Parathyroid adenoma (tissue), 2 donors: ENCODE measurements at regions not wholly inside any gene's neighbourhood (a gene's known extent, or its start where the extent isn't known, plus 50 kb on each side); places are given as distances from the start of the nearest gene placed in this dataset.

Experiments
- H2AFZ ChIP-seq: fragments of 300-600 bp; sonication (generic); one replicate; pipeline ENCODE4 v1.7.0; 2017; ENCODE audit warnings: antibody characterized with exemption, mild to moderate bottlenecking
- H3K27ac ChIP-seq: fragments of 300-600 bp; sonication (generic); one replicate; pipeline ENCODE4 v1.7.0; 2017
- H3K27me3 ChIP-seq: fragments of 300-600 bp; sonication (generic); one replicate; pipeline ENCODE4 v1.7.0; 2017; ENCODE audit warnings: low read length; ENCODE audit not compliant: control insufficient read depth, insufficient read depth
- H3K36me3 ChIP-seq: fragments of 300-600 bp; sonication (generic); one replicate; pipeline ENCODE4 v1.7.0; 2017; ENCODE audit warnings: low read length; ENCODE audit not compliant: control insufficient read depth, insufficient read depth
- H3K4me1 ChIP-seq: fragments of 300-600 bp; sonication (generic); one replicate; pipeline ENCODE4 v1.7.0; 2017; ENCODE audit warnings: control low read depth
- H3K4me2 ChIP-seq: fragments of 300-600 bp; sonication (generic); one replicate; pipeline ENCODE4 v1.7.0; 2017; ENCODE audit warnings: low read length
- H3K4me3 ChIP-seq: fragments of 300-600 bp; sonication (generic); one replicate; pipeline ENCODE4 v1.7.0; 2017; ENCODE audit warnings: low read depth, low read length
- H3K79me2 ChIP-seq: fragments of 300-600 bp; sonication (generic); one replicate; pipeline ENCODE4 v1.7.0; 2017; ENCODE audit warnings: control low read depth
- H3K9ac ChIP-seq: fragments of 300-600 bp; sonication (generic); one replicate; pipeline ENCODE4 v1.7.0; 2017; ENCODE audit warnings: mild to moderate bottlenecking
- H3K9me3 ChIP-seq: fragments of 300-600 bp; sonication (generic); one replicate; pipeline ENCODE4 v1.7.0; 2017; ENCODE audit warnings: low read length; ENCODE audit not compliant: control insufficient read depth
- TF ChIP-seq, protein P1 (sequence below): fragments of 300-600 bp; sonication (generic); IDR thresholded peaks from one replicate; pipeline ENCODE4 v1.7.0; 2017; ENCODE audit warnings: antibody characterized with exemption, mild to moderate bottlenecking
- donor health status: primary hyperparathyroidism.

- Histone ChIP-seq H3K4me2 (no peak overlapping the region), H3K79me2 (no peaks in the 10 kb centered on the region), H3K27ac (no peak overlapping the region), H2AFZ (no peak overlapping the region), H3K4me3 (no peak overlapping the region), H3K9me3 (no peaks in the 10 kb centered on the region), H3K9ac (no peak overlapping the region), H3K27me3 (no peaks in the 10 kb centered on the region), H3K36me3 (no peaks in the 10 kb centered on the region), H3K4me1 (no peaks in the 10 kb centered on the region)
- TF ChIP-seq, protein P1, sequence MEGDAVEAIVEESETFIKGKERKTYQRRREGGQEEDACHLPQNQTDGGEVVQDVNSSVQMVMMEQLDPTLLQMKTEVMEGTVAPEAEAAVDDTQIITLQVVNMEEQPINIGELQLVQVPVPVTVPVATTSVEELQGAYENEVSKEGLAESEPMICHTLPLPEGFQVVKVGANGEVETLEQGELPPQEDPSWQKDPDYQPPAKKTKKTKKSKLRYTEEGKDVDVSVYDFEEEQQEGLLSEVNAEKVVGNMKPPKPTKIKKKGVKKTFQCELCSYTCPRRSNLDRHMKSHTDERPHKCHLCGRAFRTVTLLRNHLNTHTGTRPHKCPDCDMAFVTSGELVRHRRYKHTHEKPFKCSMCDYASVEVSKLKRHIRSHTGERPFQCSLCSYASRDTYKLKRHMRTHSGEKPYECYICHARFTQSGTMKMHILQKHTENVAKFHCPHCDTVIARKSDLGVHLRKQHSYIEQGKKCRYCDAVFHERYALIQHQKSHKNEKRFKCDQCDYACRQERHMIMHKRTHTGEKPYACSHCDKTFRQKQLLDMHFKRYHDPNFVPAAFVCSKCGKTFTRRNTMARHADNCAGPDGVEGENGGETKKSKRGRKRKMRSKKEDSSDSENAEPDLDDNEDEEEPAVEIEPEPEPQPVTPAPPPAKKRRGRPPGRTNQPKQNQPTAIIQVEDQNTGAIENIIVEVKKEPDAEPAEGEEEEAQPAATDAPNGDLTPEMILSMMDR: no peak
Observed at GRCh38 chr12:85484387-85484786, 204.4 kb downstream of the ALX1 start.

DNA sequence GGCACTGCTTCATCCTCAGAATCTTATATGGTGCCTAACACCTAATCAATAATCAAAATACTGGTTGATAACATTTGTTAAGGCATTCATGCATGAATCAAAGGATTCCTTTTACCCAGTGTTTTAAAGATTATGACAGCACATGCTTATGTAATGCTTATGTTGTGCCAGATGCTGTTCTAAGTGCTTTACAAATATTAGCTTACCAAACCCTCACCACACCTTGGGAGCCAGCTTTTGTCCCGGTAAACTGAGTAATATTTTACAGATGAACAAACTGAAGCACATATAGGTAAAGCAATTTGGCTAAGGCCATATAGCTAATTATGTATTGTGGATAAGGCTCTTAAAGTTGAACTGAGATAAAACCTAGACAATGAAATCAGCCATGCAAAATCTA, 209.2 kb downstream of the ALX1 start:
- H3K9me3 ChIP-seq: no peaks in the 10 kb centered on the region
- H3K4me3 ChIP-seq: no peak overlapping the region
- no peaks in the 10 kb centered on the region for H3K27me3 ChIP-seq
- H3K4me1 ChIP-seq: no peaks in the 10 kb centered on the region
- H2AFZ ChIP-seq: no peak overlapping the region
- TF ChIP-seq, protein P1: no peak
- H3K36me3 ChIP-seq: no peaks in the 10 kb centered on the region
- H3K79me2 ChIP-seq: no peaks in the 10 kb centered on the region
- H3K4me2 ChIP-seq: no peak overlapping the region
- H3K27ac ChIP-seq: no peak overlapping the region
- H3K9ac ChIP-seq: no peak overlapping the region

DNA sequence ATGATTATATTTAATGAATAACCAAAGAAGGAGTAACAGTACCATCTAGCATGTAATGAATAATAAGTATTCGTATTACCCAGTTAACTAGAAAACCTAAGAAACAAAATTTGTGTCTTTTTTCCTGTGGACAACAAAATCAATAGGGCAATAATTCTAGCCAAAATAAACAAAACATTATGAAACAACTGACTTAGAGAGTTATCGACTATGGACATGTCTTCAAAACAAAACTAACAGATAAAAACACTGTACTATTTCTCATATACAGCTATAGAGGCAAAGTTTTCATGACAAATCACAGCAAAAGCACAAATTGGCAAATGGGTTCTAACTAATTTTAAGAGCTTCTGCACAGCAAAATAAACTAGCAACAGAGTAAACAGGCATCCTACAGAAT, 224.1 kb downstream of the ALX1 start:
- H3K79me2 ChIP-seq: no peaks in the 10 kb centered on the region
- no peaks in the 10 kb centered on the region for H3K9me3 ChIP-seq
- no peaks in the 10 kb centered on the region for H3K4me1 ChIP-seq
- H3K4me2 ChIP-seq: no peak overlapping the region
- H3K36me3 ChIP-seq: no peaks in the 10 kb centered on the region
- no peak overlapping the region for H2AFZ ChIP-seq
- TF ChIP-seq, protein P1: no peak
- no peaks in the 10 kb centered on the region for H3K27me3 ChIP-seq
- no peak overlapping the region for H3K4me3 ChIP-seq
- H3K27ac ChIP-seq: no peak overlapping the region
- no peak overlapping the region for H3K9ac ChIP-seq

DNA sequence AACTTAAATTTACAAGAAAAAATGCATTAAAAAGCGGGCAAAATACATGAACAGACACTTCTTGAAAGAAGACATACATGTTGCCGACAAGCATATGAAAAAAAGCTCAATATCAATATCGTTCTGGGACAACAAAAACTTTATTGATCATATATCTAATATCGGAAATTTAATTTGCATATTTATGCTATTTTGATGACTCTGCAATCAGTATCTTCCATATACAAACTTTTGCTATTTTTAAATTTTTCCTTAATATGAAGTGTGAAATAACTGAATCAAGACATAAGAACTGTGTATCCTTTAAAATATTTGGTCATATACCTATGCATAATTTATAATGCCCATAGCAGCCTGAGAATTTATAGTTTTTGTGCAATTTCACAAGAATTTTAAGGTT, 224.6 kb downstream of the ALX1 start:
- Histone ChIP-seq H2AFZ (no peak overlapping the region), H3K27me3 (no peaks in the 10 kb centered on the region), H3K36me3 (no peaks in the 10 kb centered on the region), H3K27ac (no peak overlapping the region), H3K79me2 (no peaks in the 10 kb centered on the region), H3K4me2 (no peak overlapping the region), H3K4me1 (no peaks in the 10 kb centered on the region), H3K9ac (no peak overlapping the region), H3K9me3 (no peaks in the 10 kb centered on the region), H3K4me3 (no peak overlapping the region)
- TF ChIP-seq, protein P1: no peak

GRCh38 chr12:85507456-85507855, 227.4 kb downstream of the ALX1 start:
- Histone ChIP-seq H3K27me3 (no peaks in the 10 kb centered on the region), H3K9me3 (no peaks in the 10 kb centered on the region), H3K36me3 (no peaks in the 10 kb centered on the region), H3K4me3 (no peak overlapping the region), H3K4me1 (no peaks in the 10 kb centered on the region), H3K9ac (no peak overlapping the region), H2AFZ (no peak overlapping the region), H3K79me2 (no peaks in the 10 kb centered on the region), H3K4me2 (no peak overlapping the region), H3K27ac (no peak overlapping the region)
- TF ChIP-seq, protein P1: no peak
